ENCODE measurements at regions not wholly inside any gene's neighbourhood (a gene's known extent, or its start where the extent isn't known, plus 50 kb on each side); places are given as distances from the start of the nearest gene placed in this dataset.

GRCh38 chr5:81855591-81855990 lies 104.7 kb upstream of the SSBP2 start:
- DNase-seq = no peak

GRCh38 chr5:81854915-81855314 lies 104.0 kb upstream of the SSBP2 start:
- no peak for DNase-seq

- DNase-seq = no peak
These were observed 103.6 kb upstream of the SSBP2 start for GRCh38 chr5:81854485-81854884.

- no peak for DNase-seq
These were observed 102.1 kb upstream of the SSBP2 start for GRCh38 chr5:81853030-81853357.

- DNase-seq = peak; percentile 60
These were observed 101.6 kb upstream of the SSBP2 start for GRCh38 chr5:81852291-81853029.

GRCh38 chr5:81851481-81852178 lies 100.7 kb upstream of the SSBP2 start:
- DNase-seq = peak; percentile 92

- no peak for DNase-seq
These were observed 99.8 kb upstream of the SSBP2 start for GRCh38 chr5:81850501-81851357.

- no peak for DNase-seq
These were observed 99.0 kb upstream of the SSBP2 start for GRCh38 chr5:81849770-81850367.

- no peak for DNase-seq
These were observed 97.5 kb upstream of the SSBP2 start for GRCh38 chr5:81848362-81848880.

- no peak for DNase-seq
These were observed 95.4 kb upstream of the SSBP2 start for GRCh38 chr5:81846301-81846700.

- no peak for DNase-seq
These were observed 92.9 kb upstream of the SSBP2 start for GRCh38 chr5:81843845-81844244.

GRCh38 chr5:81842795-81843398 lies 92.0 kb upstream of the SSBP2 start:
- no peak for DNase-seq

- DNase-seq = no peak
These were observed 88.1 kb upstream of the SSBP2 start for GRCh38 chr5:81839034-81839433.

GRCh38 chr5:81838307-81838906 lies 87.5 kb upstream of the SSBP2 start:
- DNase-seq = no peak

- no peak for DNase-seq
These were observed 86.9 kb upstream of the SSBP2 start for GRCh38 chr5:81837667-81838306.

- no peak for DNase-seq
These were observed 85.0 kb upstream of the SSBP2 start for GRCh38 chr5:81835814-81836367.

GRCh38 chr5:81834021-81834660 lies 83.2 kb upstream of the SSBP2 start:
- no peak for DNase-seq

GRCh38 chr5:81830596-81830995 lies 79.7 kb upstream of the SSBP2 start:
- no peak for DNase-seq

- no peak for DNase-seq
These were observed 78.3 kb upstream of the SSBP2 start for GRCh38 chr5:81829242-81829641.

- no peak for DNase-seq
These were observed 76.6 kb upstream of the SSBP2 start for GRCh38 chr5:81827500-81827899.

- no peak for DNase-seq
These were observed 75.2 kb upstream of the SSBP2 start for GRCh38 chr5:81826128-81826527.
